GM21515 (cell line): ENCODE measurements at regions not wholly inside any gene's neighbourhood (a gene's known extent, or its start where the extent isn't known, plus 50 kb on each side); places are given as distances from the start of the nearest gene placed in this dataset.
A peak's percentile ranks its signal among the peaks of the same experiment; 100 is the strongest.

ENCODE experiments used
- ATAC-seq: cut with Tn5 transposase; IDR thresholded peaks from one replicate; pipeline ENCODE4 v1.9.1; 2021; ENCODE audit not compliant: unreplicated experiment

- no peak for ATAC-seq
Observed at GRCh38 chr3:72313308-72313707, 528.4 kb upstream of the PROK2 start.

- no peak for ATAC-seq
Observed at GRCh38 chr3:72312339-72312738, 527.4 kb upstream of the PROK2 start.

- ATAC-seq, result no peak
Observed at GRCh38 chr3:72311425-72311824, 526.5 kb upstream of the PROK2 start.

GRCh38 chr3:72310419-72311380, 525.8 kb upstream of the PROK2 start:
- ATAC-seq, result peak; percentile 87

GRCh38 chr3:72309661-72310418, 524.9 kb upstream of the PROK2 start:
- no peak for ATAC-seq

- no peak for ATAC-seq
Observed at GRCh38 chr3:72308641-72309040, 523.7 kb upstream of the PROK2 start.

GRCh38 chr3:72307438-72308115, 522.6 kb upstream of the PROK2 start:
- ATAC-seq, result no peak

- no peak for ATAC-seq
Observed at GRCh38 chr3:72306800-72307341, 521.9 kb upstream of the PROK2 start.

- no peak for ATAC-seq
Observed at GRCh38 chr3:72303926-72304325, 519.0 kb upstream of the PROK2 start.

GRCh38 chr3:72301779-72302178, 516.8 kb upstream of the PROK2 start:
- ATAC-seq, result no peak

- no peak for ATAC-seq
Observed at GRCh38 chr3:72300621-72301020, 515.7 kb upstream of the PROK2 start.

- no peak for ATAC-seq
Observed at GRCh38 chr3:72299823-72300222, 514.9 kb upstream of the PROK2 start.

GRCh38 chr3:72299321-72299802, 514.4 kb upstream of the PROK2 start:
- no peak for ATAC-seq

- ATAC-seq, result no peak
Observed at GRCh38 chr3:72298201-72299152, 513.5 kb upstream of the PROK2 start.

- no peak for ATAC-seq
Observed at GRCh38 chr3:72297481-72297880, 512.5 kb upstream of the PROK2 start.

GRCh38 chr3:72296477-72297111, 511.6 kb upstream of the PROK2 start:
- no peak for ATAC-seq

GRCh38 chr3:72295962-72296450, 511.1 kb upstream of the PROK2 start:
- no peak for ATAC-seq

GRCh38 chr3:72295276-72295961, 510.5 kb upstream of the PROK2 start:
- no peak for ATAC-seq
